Esophagus muscularis mucosa (tissue), 3 donors: ENCODE measurements at regions not wholly inside any gene's neighbourhood (a gene's known extent, or its start where the extent isn't known, plus 50 kb on each side); places are given as distances from the start of the nearest gene placed in this dataset.

Experiments
- CTCF ChIP-seq, 3 experiments: fragments of 200-600 bp in 2 of 3; fragments of 450-650 bp in 1 of 3; sonication (generic) in 2 of 3; IDR thresholded peaks; one replicate each; pipeline ENCODE4 v1.5.1; 2017 to 2019; ENCODE audit warnings: antibody characterized with exemption in 3 of 3, mild to moderate bottlenecking in 2 of 3, moderate library complexity in 1 of 3
- POLR2AphosphoS5 ChIP-seq, 2 donors: sonication (generic); formaldehyde crosslinking; IDR thresholded peaks; one replicate each; pipeline ENCODE4 v1.6.1; 2017; ENCODE audit warnings: antibody characterized with exemption in 2 of 2

- TF ChIP-seq CTCF (IDR thresholded peaks at IDR 0.05) (no peak), POLR2AphosphoS5 (IDR thresholded peaks at IDR 0.05) (no peak)
Observed at GRCh38 chr3:147267434-147267833, 138.9 kb downstream of the ZIC4 start.
